ES-I3 (cell line): ENCODE measurements at regions not wholly inside any gene's neighbourhood (a gene's known extent, or its start where the extent isn't known, plus 50 kb on each side); places are given as distances from the start of the nearest gene placed in this dataset.

ENCODE experiments used
- H3K36me3 ChIP-seq: 2 replicates; pipeline ENCODE4 v1.6.1; 2013; ENCODE audit warnings: mild to moderate bottlenecking, low read length, control low read depth, moderate library complexity; ENCODE audit not compliant: insufficient read depth
- H3K4me1 ChIP-seq: 2 replicates; pipeline ENCODE4 v1.6.1; 2013; ENCODE audit warnings: mild to moderate bottlenecking, control low read depth, low read length; ENCODE audit not compliant: insufficient read depth
- H3K9ac ChIP-seq: 2 replicates; pipeline ENCODE4 v1.6.1; 2013; ENCODE audit warnings: low read depth, mild to moderate bottlenecking, low read length, moderate library complexity
- H3K9me3 ChIP-seq: 2 replicates; pipeline ENCODE4 v1.6.1; 2013; ENCODE audit warnings: mild to moderate bottlenecking, low read length, moderate library complexity; ENCODE audit not compliant: control insufficient read depth, insufficient read depth

DNA sequence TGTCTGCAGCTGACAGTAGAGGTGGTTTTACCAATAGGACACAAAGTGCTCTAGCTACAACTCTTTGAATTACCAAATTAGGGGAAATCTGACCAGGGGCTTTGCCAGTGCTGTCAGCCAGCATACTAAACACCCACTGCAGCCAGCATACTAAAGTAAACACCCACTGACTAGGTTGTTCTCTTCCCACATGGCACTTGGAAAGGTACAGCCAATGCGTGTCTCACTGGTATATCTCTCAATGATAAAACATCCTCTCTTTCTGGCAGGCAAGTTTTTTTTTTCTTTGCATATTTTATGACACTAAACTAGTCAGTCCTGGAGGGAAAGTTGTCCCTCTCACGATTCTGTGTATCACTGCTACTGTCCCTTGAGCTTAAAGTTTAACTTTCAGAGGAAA lies 216.1 kb downstream of the TLE1 start:
- Histone ChIP-seq H3K9ac (no peak overlapping the region), H3K4me1 (no peaks in the 10 kb centered on the region), H3K9me3 (no peaks in the 10 kb centered on the region), H3K36me3 (no peaks in the 10 kb centered on the region)

DNA sequence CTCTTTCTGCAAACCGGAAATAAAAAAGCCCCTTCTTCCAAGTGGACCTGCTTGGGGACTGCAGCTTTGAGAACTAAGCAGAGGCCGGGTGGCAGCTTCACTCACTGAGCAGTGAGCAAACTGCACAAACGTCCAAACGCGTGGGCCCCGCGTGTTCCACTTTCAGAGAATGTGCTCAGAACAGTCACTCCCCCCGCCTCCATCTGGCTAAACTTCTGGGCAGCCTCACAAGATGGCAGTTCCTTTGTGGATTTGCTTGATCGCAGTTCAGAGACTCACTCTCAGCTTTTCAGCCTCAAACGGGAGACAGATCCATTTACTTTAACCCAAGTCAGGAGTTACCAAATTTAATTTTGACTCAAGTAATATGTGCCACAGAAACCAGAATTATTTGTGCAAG lies 216.6 kb downstream of the TLE1 start:
- Histone ChIP-seq H3K4me1 (no peaks in the 10 kb centered on the region), H3K9ac (no peak overlapping the region), H3K9me3 (no peaks in the 10 kb centered on the region), H3K36me3 (no peaks in the 10 kb centered on the region)

DNA sequence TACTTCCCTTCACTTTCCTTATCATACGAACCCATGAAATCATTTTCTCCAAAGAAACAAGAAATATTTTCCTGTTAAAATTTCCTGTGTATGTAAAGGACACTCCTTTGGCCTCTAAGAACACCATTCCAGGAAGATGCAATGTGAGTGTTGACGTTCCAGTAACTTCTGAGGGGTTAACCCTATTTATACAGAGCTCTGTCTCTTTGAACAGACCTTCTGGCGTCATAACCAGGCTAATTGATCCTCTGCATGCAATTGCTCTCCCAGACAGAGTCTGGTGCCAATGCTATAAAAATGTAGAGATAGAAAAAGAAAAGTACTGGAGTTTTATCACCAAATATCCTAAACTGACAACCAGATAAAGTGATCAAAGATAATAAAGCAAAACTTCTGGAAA lies 218.5 kb downstream of the TLE1 start:
- Histone ChIP-seq H3K36me3 (no peaks in the 10 kb centered on the region), H3K9me3 (no peaks in the 10 kb centered on the region), H3K4me1 (no peaks in the 10 kb centered on the region), H3K9ac (no peak overlapping the region)

- Histone ChIP-seq H3K36me3 (no peaks in the 10 kb centered on the region), H3K9ac (no peak overlapping the region), H3K4me1 (no peaks in the 10 kb centered on the region), H3K9me3 (no peaks in the 10 kb centered on the region)
Measured at GRCh38 chr9:81468084-81468595, 221.2 kb downstream of the TLE1 start.

- H3K9me3 ChIP-seq: no peaks in the 10 kb centered on the region
- no peaks in the 10 kb centered on the region for H3K36me3 ChIP-seq
- no peaks in the 10 kb centered on the region for H3K4me1 ChIP-seq
Measured at GRCh38 chr9:81466981-81467380, 222.4 kb downstream of the TLE1 start.

GRCh38 chr9:81465468-81466011 lies 223.8 kb downstream of the TLE1 start:
- Histone ChIP-seq H3K9ac (no peak overlapping the region), H3K4me1 (no peaks in the 10 kb centered on the region), H3K9me3 (no peaks in the 10 kb centered on the region), H3K36me3 (no peaks in the 10 kb centered on the region)

More at GRCh38 chr9:81466981-81467380, 222.4 kb downstream of the TLE1 start:
- no peak overlapping the region for H3K9ac ChIP-seq

- Histone ChIP-seq H3K9me3 (no peaks in the 10 kb centered on the region), H3K4me1 (no peaks in the 10 kb centered on the region), H3K9ac (no peak overlapping the region), H3K36me3 (no peaks in the 10 kb centered on the region)
Measured at GRCh38 chr9:81462801-81463200, 226.5 kb downstream of the TLE1 start.

GRCh38 chr9:81461196-81461595 lies 228.2 kb downstream of the TLE1 start:
- Histone ChIP-seq H3K4me1 (no peaks in the 10 kb centered on the region), H3K36me3 (no peaks in the 10 kb centered on the region), H3K9me3 (no peaks in the 10 kb centered on the region), H3K9ac (no peak overlapping the region)

DNA sequence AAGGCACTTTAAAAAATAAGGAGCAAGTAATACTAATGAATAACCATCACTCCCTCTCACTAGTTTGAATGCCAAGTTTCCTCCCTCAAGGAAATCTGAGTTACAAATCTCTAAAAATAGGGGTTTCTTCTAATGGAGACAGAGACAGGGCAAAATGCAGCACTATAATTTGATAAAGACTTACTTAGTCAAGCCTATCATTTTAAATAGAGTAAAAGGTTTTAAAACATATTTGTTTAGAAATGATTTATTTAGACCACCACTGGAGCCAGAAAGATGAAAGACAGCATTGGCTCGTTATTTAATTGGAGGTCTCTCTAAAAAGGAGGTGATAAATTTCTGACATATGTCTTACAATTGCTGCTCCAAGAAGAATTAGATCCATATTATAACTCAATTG lies 228.7 kb downstream of the TLE1 start:
- Histone ChIP-seq H3K9me3 (no peaks in the 10 kb centered on the region), H3K4me1 (no peaks in the 10 kb centered on the region), H3K9ac (no peak overlapping the region), H3K36me3 (no peaks in the 10 kb centered on the region)

- H3K9ac ChIP-seq: no peak overlapping the region
- no peaks in the 10 kb centered on the region for H3K9me3 ChIP-seq
- H3K36me3 ChIP-seq: no peaks in the 10 kb centered on the region
- H3K4me1 ChIP-seq: no peaks in the 10 kb centered on the region
Measured at GRCh38 chr9:81459591-81459990, 229.8 kb downstream of the TLE1 start.

GRCh38 chr9:81456431-81457006 lies 232.8 kb downstream of the TLE1 start:
- no peaks in the 10 kb centered on the region for H3K9me3 ChIP-seq
- no peak overlapping the region for H3K9ac ChIP-seq

GRCh38 chr9:81455462-81456219 lies 233.7 kb downstream of the TLE1 start:
- Histone ChIP-seq H3K36me3 (no peaks in the 10 kb centered on the region), H3K4me1 (no peaks in the 10 kb centered on the region), H3K9me3 (no peaks in the 10 kb centered on the region), H3K9ac (no peak overlapping the region)

More at GRCh38 chr9:81456431-81457006, 232.8 kb downstream of the TLE1 start:
- Histone ChIP-seq H3K36me3 (no peaks in the 10 kb centered on the region), H3K4me1 (no peaks in the 10 kb centered on the region)

DNA sequence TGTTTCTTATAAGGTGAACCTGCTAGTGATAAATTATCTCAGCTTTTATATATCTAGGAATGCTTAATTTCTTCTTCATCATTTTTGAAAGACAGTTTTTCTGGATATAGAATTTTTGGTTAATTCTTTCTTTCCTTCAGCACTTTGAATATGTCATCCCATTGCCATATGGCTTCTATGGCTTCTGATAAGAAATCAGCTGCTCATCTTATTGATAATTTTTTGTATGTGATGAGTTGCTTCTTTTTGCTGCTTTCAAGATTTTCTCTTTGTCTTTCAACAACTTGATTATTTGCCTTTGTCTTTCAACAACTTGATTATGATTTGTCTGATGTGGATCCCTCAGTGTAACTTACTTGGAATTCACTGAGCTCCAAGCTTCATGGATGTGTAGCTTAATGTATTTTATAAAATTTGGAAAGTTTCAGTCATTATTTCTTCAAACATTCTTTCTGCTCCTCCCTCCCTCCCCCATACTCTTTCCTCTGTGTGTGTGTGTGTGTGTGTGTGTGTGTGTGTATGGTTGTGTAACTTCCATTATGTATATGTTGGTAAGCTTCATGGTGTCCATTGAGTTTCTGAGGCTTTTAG lies 243.9 kb downstream of the TLE1 start:
- H3K9ac ChIP-seq: no peak overlapping the region
- H3K4me1 ChIP-seq: no peaks in the 10 kb centered on the region
- H3K36me3 ChIP-seq: no peaks in the 10 kb centered on the region
- peaks cover 4% of the 10 kb centered on the region; the same call in 1 of the 2 replicates for H3K9me3 ChIP-seq

GRCh38 chr9:81431641-81432040 lies 257.7 kb downstream of the TLE1 start:
- Histone ChIP-seq H3K4me1 (no peaks in the 10 kb centered on the region), H3K9ac (no peak overlapping the region), H3K9me3 (peaks cover 7% of the 10 kb centered on the region), H3K36me3 (no peaks in the 10 kb centered on the region)

- Histone ChIP-seq H3K9me3 (peaks cover 7% of the 10 kb centered on the region), H3K4me1 (no peaks in the 10 kb centered on the region), H3K36me3 (no peaks in the 10 kb centered on the region), H3K9ac (no peak overlapping the region)
Measured at GRCh38 chr9:81430727-81431126, 258.6 kb downstream of the TLE1 start.
